IMR-90 (cell line): ENCODE measurements at regions not wholly inside any gene's neighbourhood (a gene's known extent, or its start where the extent isn't known, plus 50 kb on each side); places are given as distances from the start of the nearest gene placed in this dataset.

ENCODE experiments used
- ATAC-seq: fragments of 200-7000 bp; cut with Tn5 transposase; 2 replicates; pipeline ENCODE4 v1.9.1; 2020; ENCODE audit warnings: low read depth, mild to moderate bottlenecking, moderate library complexity
- BruUV-seq: library from RNA; stranded (reverse); fragments of 400-500 nt; replicated peaks from 2 replicates; lab custom pipeline; 2021; lab: Mats Ljungman, UMichigan
- CTCF ChIA-PET: fragments of 300-600 bp; formaldehyde crosslinking; extraction: SDS; loops from one replicate; lab custom pipeline; 2021; ENCODE audit warnings: antibody characterized with exemption; lab: Yijun Ruan, JAX
- POLR2A ChIA-PET: fragments of 300-600 bp; sonication (Branson Sonifier 250); formaldehyde crosslinking; loops from one replicate; lab custom pipeline; 2022; ENCODE audit warnings: antibody characterized with exemption; ENCODE audit not compliant: unreplicated experiment; lab: Charles Lee
- DNase-seq: peaks from one replicate; pipeline ENCODE4 v3.0.0; 2013
- H2AFZ ChIP-seq: replicated peaks from 2 replicates; pipeline ENCODE3; 2013; ENCODE audit warnings: low read length, mild to moderate bottlenecking; ENCODE audit not compliant: poor library complexity
- H2AK5ac ChIP-seq: 2 replicates; pipeline ENCODE4 v1.6.1; 2013; ENCODE audit warnings: low read depth, low read length, inconsistent platforms
- H2AK9ac ChIP-seq: replicated peaks from 2 replicates; pipeline ENCODE3; 2013; ENCODE audit warnings: mild to moderate bottlenecking, low read depth, low read length, moderate library complexity; ENCODE audit not compliant: poor library complexity
- H2BK120ac ChIP-seq: 2 replicates; pipeline ENCODE4 v1.6.1; 2013; ENCODE audit warnings: low read depth, low read length, inconsistent platforms
- H2BK15ac ChIP-seq: 3 replicates; pipeline ENCODE4 v1.6.1; 2013; ENCODE audit warnings: low read depth, low read length, inconsistent platforms
- H2BK20ac ChIP-seq: 2 replicates; pipeline ENCODE4 v1.6.1; 2013; ENCODE audit warnings: low read depth, mild to moderate bottlenecking, inconsistent platforms, low read length, moderate library complexity
- H2BK5ac ChIP-seq: 2 replicates; pipeline ENCODE4 v1.6.1; 2013; ENCODE audit warnings: mild to moderate bottlenecking, low read depth, low read length, inconsistent platforms; ENCODE audit not compliant: poor library complexity, severe bottlenecking
- H3K14ac ChIP-seq: replicated peaks from 2 replicates; pipeline ENCODE4 v1.6.1; 2013; ENCODE audit warnings: low read depth, low read length, inconsistent platforms
- H3K18ac ChIP-seq: 2 replicates; pipeline ENCODE4 v1.6.1; 2013; ENCODE audit warnings: low read depth, low read length, control low read depth
- H3K23ac ChIP-seq: 2 replicates; pipeline ENCODE4 v1.6.1; 2013; ENCODE audit warnings: low read depth, low read length, inconsistent platforms
- H3K27ac ChIP-seq: 2 replicates; pipeline ENCODE4 v1.5.1; 2013; ENCODE audit warnings: mild to moderate bottlenecking, control low read depth, low read length; ENCODE audit not compliant: insufficient read depth
- H3K27me3 ChIP-seq: 2 replicates; pipeline ENCODE4 v1.6.1; 2013; ENCODE audit warnings: low read length; ENCODE audit not compliant: control insufficient read depth, insufficient read depth
- H3K36me3 ChIP-seq: 2 replicates; pipeline ENCODE4 v1.6.1; 2013; ENCODE audit warnings: low read length, mixed read lengths; ENCODE audit not compliant: control insufficient read depth, insufficient read depth
- H3K4ac ChIP-seq: 2 replicates; pipeline ENCODE4 v1.6.1; 2013; ENCODE audit warnings: low read depth, low read length, inconsistent platforms
- H3K4me1 ChIP-seq: 2 replicates; pipeline ENCODE4 v1.6.1; 2013; ENCODE audit warnings: low read length, mixed read lengths; ENCODE audit not compliant: control insufficient read depth, insufficient read depth
- H3K4me2 ChIP-seq: 2 replicates; pipeline ENCODE4 v1.6.1; 2013; ENCODE audit warnings: low read depth, mild to moderate bottlenecking, control low read depth, low read length, moderate library complexity
- H3K4me3 ChIP-seq: 2 replicates; pipeline ENCODE4 v1.5.1; 2013; ENCODE audit warnings: low read depth, mild to moderate bottlenecking, control low read depth, low read length, moderate library complexity; ENCODE audit not compliant: insufficient read depth
- H3K56ac ChIP-seq: 2 replicates; pipeline ENCODE4 v1.6.1; 2013; ENCODE audit warnings: low read length, inconsistent platforms; ENCODE audit not compliant: insufficient read depth; ENCODE audit errors: extremely low read depth
- H3K79me1 ChIP-seq, 2 experiments: 2 replicates each; pipeline ENCODE4 v1.6.1; 2013; ENCODE audit warnings: low read length in 2 of 2, inconsistent platforms in 1 of 2, low read depth in 1 of 2
- H3K9ac ChIP-seq: 2 replicates; pipeline ENCODE4 v1.6.1; 2013; ENCODE audit warnings: low read depth, low read length, control low read depth
- H3K9me1 ChIP-seq: 2 replicates; pipeline ENCODE4 v1.6.1; 2013; ENCODE audit warnings: low read length, inconsistent platforms; ENCODE audit not compliant: insufficient read depth
- H3K9me3 ChIP-seq: 2 replicates; pipeline ENCODE4 v1.6.1; 2013; ENCODE audit warnings: low read length; ENCODE audit not compliant: control insufficient read depth, insufficient read depth
- H4K20me1 ChIP-seq: 2 replicates; pipeline ENCODE4 v1.6.1; 2013; ENCODE audit warnings: low read length, inconsistent platforms; ENCODE audit not compliant: insufficient read depth
- H4K5ac ChIP-seq: 2 replicates; pipeline ENCODE4 v1.6.1; 2013; ENCODE audit warnings: mild to moderate bottlenecking, low read depth, low read length, control low read depth
- H4K8ac ChIP-seq, 2 experiments: 2 replicates each; pipeline ENCODE4 v1.6.1; 2013; ENCODE audit warnings: low read depth in 2 of 2, low read length in 2 of 2, control low read depth in 1 of 2, inconsistent platforms in 1 of 2
- H4K91ac ChIP-seq: 2 replicates; pipeline ENCODE4 v1.6.1; 2013; ENCODE audit warnings: low read depth, low read length, inconsistent platforms; ENCODE audit not compliant: insufficient read depth
- BHLHE40 ChIP-seq: fragments of 150-350 bp; IDR thresholded peaks from 2 replicates; pipeline ENCODE4 v1.6.1; 2016; ENCODE audit warnings: mild to moderate bottlenecking, low read depth, low read length
- MAFK ChIP-seq: IDR thresholded peaks from 2 replicates; pipeline ENCODE4 v1.6.1; 2012; ENCODE audit warnings: low read depth, low read length, improper control_type of control experiment
- WGBS, 2 experiments: methylation state at CpG; one replicate each; pipeline versions ENCODE4 v1.1.5 to v1.1.7; 2013; ENCODE audit warnings: missing lambda C conversion rate in 2 of 2; ENCODE audit not compliant: insufficient read length in 1 of 2; ENCODE audit errors: extremely low coverage in 2 of 2; 5-methylcytosine and 5-hydroxymethylcytosine counted together
- dilution Hi-C: fragments of 300-500 bp; cut with HindIII; formaldehyde crosslinking; loops from one replicate; pipeline ENCODE4 v1.14.3; 2018; ENCODE audit warnings: low sequenced_read_pairs; ENCODE audit not compliant: unreplicated experiment
- in situ Hi-C: fragments of 300-500 bp; cut with MboI; formaldehyde crosslinking; loops from 3 replicates; pipeline ENCODE4 v1.14.3; 2019; ENCODE audit warnings: low sequenced_read_pairs, inconsistent platforms, mixed read lengths
- intact Hi-C: fragments of 100-400 bp; cut with micrococcal nuclease; formaldehyde crosslinking; loops from 2 replicates; pipeline ENCODE4 v1.10.0; 2022
- TF ChIP-seq, protein P1 (sequence below): conservative IDR thresholded peaks from 2 replicates; pipeline ENCODE4 v1.5.1; 2012; ENCODE audit warnings: mild to moderate bottlenecking, low read depth, low read length, improper control_type of control experiment

DNA sequence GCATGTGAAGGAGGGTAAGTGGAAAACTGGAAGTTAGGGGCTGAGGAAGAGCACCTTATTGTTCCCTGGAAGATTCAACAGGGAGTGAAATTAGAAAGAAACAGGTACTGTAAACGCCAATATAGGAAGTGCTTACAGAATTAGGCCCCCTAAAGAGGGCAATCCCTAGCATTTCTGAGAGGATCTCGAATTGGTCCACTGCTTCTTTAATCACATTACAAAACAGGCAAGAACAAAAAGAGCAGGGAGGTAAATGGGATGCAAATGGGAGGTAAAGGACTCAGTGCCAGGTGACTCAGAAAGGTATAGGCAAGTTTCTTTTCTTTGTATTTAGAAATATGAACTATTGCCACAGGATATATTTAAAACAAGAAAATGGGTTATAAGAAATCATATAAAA, 116.4 kb upstream of the FANCL start:
- H3K23ac ChIP-seq = no peak overlapping the region
- no peak overlapping the region for H2AK9ac ChIP-seq
- TF ChIP-seq, protein P1, sequence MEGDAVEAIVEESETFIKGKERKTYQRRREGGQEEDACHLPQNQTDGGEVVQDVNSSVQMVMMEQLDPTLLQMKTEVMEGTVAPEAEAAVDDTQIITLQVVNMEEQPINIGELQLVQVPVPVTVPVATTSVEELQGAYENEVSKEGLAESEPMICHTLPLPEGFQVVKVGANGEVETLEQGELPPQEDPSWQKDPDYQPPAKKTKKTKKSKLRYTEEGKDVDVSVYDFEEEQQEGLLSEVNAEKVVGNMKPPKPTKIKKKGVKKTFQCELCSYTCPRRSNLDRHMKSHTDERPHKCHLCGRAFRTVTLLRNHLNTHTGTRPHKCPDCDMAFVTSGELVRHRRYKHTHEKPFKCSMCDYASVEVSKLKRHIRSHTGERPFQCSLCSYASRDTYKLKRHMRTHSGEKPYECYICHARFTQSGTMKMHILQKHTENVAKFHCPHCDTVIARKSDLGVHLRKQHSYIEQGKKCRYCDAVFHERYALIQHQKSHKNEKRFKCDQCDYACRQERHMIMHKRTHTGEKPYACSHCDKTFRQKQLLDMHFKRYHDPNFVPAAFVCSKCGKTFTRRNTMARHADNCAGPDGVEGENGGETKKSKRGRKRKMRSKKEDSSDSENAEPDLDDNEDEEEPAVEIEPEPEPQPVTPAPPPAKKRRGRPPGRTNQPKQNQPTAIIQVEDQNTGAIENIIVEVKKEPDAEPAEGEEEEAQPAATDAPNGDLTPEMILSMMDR = no peak
- no peak for TF ChIP-seq MAFK
- no peak for TF ChIP-seq BHLHE40
- H4K8ac ChIP-seq = no peak overlapping the region
- no peak overlapping the region for H3K4me2 ChIP-seq
- no peaks in the 10 kb centered on the region for H3K4me1 ChIP-seq
- H3K27ac ChIP-seq = no peak overlapping the region
- no peak overlapping the region for H2BK5ac ChIP-seq
- no peaks in the 10 kb centered on the region for H3K36me3 ChIP-seq
- no peaks in the 10 kb centered on the region for H3K9me3 ChIP-seq
- ATAC-seq = no peak
- H3K27me3 ChIP-seq = no peaks in the 10 kb centered on the region
- POLR2A ChIA-PET = no interaction called here
- no peak overlapping the region for H3K9ac ChIP-seq
- H3K79me1 ChIP-seq = no peaks in the 10 kb centered on the region
- dilution Hi-C loops (no loop called here), in situ Hi-C loops (no loop called here), intact Hi-C loops (no loop called here)
- no peak overlapping the region for H2AFZ ChIP-seq
- H3K9me1 ChIP-seq = no peaks in the 10 kb centered on the region
- H2BK120ac ChIP-seq = no peak overlapping the region
- DNase-seq = no peak
- H3K18ac ChIP-seq = no peak overlapping the region
- no peak overlapping the region for H3K56ac ChIP-seq
- no peak overlapping the region for H2AK5ac ChIP-seq
- no peak overlapping the region for H4K5ac ChIP-seq
- BruUV-seq = no TSS peak
- H4K20me1 ChIP-seq = no peaks in the 10 kb centered on the region
- no peak overlapping the region for H3K14ac ChIP-seq
- CTCF ChIA-PET = no interaction called here
- H2BK20ac ChIP-seq = no peak overlapping the region
- no peak overlapping the region for H3K4me3 ChIP-seq
- no peak overlapping the region for H3K4ac ChIP-seq
- no peak overlapping the region for H4K91ac ChIP-seq
- WGBS, 2 experiments = no CpG with 5 or more reads among the region's 2 CpGs
- H2BK15ac ChIP-seq = no peak overlapping the region
